ENCODE measurements at regions not wholly inside any gene's neighbourhood (a gene's known extent, or its start where the extent isn't known, plus 50 kb on each side); places are given as distances from the start of the nearest gene placed in this dataset.

DNA sequence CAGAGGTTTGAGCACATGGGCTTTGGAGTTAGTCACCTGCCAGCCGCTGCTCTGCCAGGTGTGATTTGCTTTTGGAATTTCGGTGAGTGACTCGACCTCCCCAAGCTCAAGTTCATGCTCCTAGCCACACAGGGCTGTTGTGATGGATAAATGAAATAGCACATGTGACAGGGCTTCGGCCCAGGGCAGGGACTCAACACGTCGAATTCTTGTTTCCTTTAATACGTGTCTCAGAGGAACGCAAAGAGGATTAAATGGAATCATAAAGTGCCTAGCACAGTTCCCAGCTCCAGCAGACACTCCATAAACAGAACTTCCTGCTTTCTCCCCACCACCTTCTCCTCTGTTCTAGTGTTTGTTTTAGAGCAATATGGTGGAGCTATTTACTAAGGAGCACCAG lies 88.3 kb upstream of the CHST15 start:
- Histone ChIP-seq H3K18ac (ENCODE audit: insufficient read length, low read depth, low read length) (no peak overlapping the region), H2AK5ac (ENCODE audit: insufficient read length, low read length) (no peak overlapping the region), H3K14ac (ENCODE audit: insufficient read depth, low read length) (no peak overlapping the region), H3K27me3 (ENCODE audit: insufficient read depth, low read length) (no peaks in the 10 kb centered on the region), H4K8ac (replicated peaks; ENCODE audit: insufficient read length, low read depth, low read length) (no peak overlapping the region), H3K79me1 (ENCODE audit: insufficient read depth, low read depth, low read length, poor library complexity, severe bottlenecking) (no peaks in the 10 kb centered on the region), H3K79me2 (ENCODE audit: insufficient read depth, low read length) (no peaks in the 10 kb centered on the region), H2AFZ (ENCODE audit: low read length) (no peak overlapping the region), H3K4ac (ENCODE audit: low read depth, low read length) (no peak overlapping the region), H3K9me3 (ENCODE audit: control insufficient read depth, low read depth, low read length) (no peaks in the 10 kb centered on the region), H3K23me2 (ENCODE audit: insufficient read length, low read depth, low read length, poor library complexity, severe bottlenecking) (no peaks in the 10 kb centered on the region), H2BK120ac (ENCODE audit: low read depth, low read length, poor library complexity, severe bottlenecking) (no peak overlapping the region), H3K27ac (ENCODE audit: insufficient read length, low read depth, low read length) (no peak overlapping the region), H3K9ac (ENCODE audit: extremely low read depth, insufficient read length, low read length) (no peak overlapping the region), H4K5ac (ENCODE audit: insufficient read length, low read depth, low read length) (no peak overlapping the region), H3K56ac (ENCODE audit: insufficient read length, low read depth, low read length) (no peak overlapping the region), H2BK15ac (ENCODE audit: low read depth, low read length) (no peak overlapping the region), H2BK20ac (ENCODE audit: low read depth, low read length, poor library complexity, severe bottlenecking) (no peak overlapping the region), H4K20me1 (ENCODE audit: control insufficient read depth, insufficient read depth, insufficient read length) (no peaks in the 10 kb centered on the region), H3T11ph (ENCODE audit: low read length) (no peak overlapping the region), H2BK5ac (ENCODE audit: insufficient read length, low read length) (no peak overlapping the region), H2BK12ac (ENCODE audit: insufficient read length, low read depth, low read length) (no peak overlapping the region), H3K4me1 (ENCODE audit: insufficient read depth, low read length) (no peaks in the 10 kb centered on the region), H3K4me2 (ENCODE audit: insufficient read depth, insufficient read length, low read length) (no peak overlapping the region), H4K91ac (ENCODE audit: insufficient read length, low read depth, low read length) (no peak overlapping the region), H3K23ac (ENCODE audit: insufficient read length, low read depth, low read length) (no peak overlapping the region)
- Mint-ChIP-seq H3K36me3 (ENCODE audit: insufficient read depth in 1 of 3, low read depth in 3 of 3) (no peaks in the 10 kb centered on the region), H3K4me1 (peaks cover 0 to 8% of the 10 kb centered on the region in 2 experiments; a peak in 3 of 4 replicates), H3K27ac (no peak overlapping the region; a peak in 1 of 7 replicates), H3K27me3 (ENCODE audit: low read depth) (peaks cover 13% of the 10 kb centered on the region), H3K4me3 (no peak overlapping the region), H3K9me3 (no peaks in the 10 kb centered on the region; a peak in 1 of 5 replicates)
- TF ChIP-seq CTCF (conservative IDR thresholded peaks at IDR 0.05), result no peak
- DNase-seq, result no peak
- WGBS (ENCODE audit: extremely low coverage, insufficient read length, low lambda C conversion rate), result no CpG with 5 or more reads among the region's 8 CpGs
